HEK293 (cell line): ENCODE measurements at regions not wholly inside any gene's neighbourhood (a gene's known extent, or its start where the extent isn't known, plus 50 kb on each side); places are given as distances from the start of the nearest gene placed in this dataset.

Experiments
- CTCF ChIA-PET: fragments of 350-600 bp; formaldehyde crosslinking; extraction: SDS; loops from one replicate; lab custom pipeline; 2021; ENCODE audit warnings: antibody characterized with exemption; lab: Yijun Ruan, JAX
- POLR2A ChIA-PET: fragments of 300-600 bp; formaldehyde crosslinking; extraction: SDS; loops from one replicate; lab custom pipeline; 2020; ENCODE audit warnings: antibody characterized with exemption, inconsistent platforms; lab: Yijun Ruan, JAX
- H3K27ac ChIP-seq: fragments of 200-500 bp; sonication (Bioruptor generic); 2 replicates; pipeline ENCODE4 v1.5.1; 2014; ENCODE audit warnings: low read depth, low read length, control low read depth, inconsistent platforms; ENCODE audit errors: extremely low read depth
- H3K36me3 ChIP-seq, 2 experiments: fragments of 200-500 bp in 1 of 2; sonication (Bioruptor generic) in 1 of 2; 1 replicate in 1 of 2; 2 replicates in 1 of 2; pipeline ENCODE4 v1.5.1; 2014 to 2017; ENCODE audit warnings: inconsistent platforms in 2 of 2, low read length in 2 of 2; ENCODE audit not compliant: control insufficient read depth in 2 of 2, insufficient read depth in 1 of 2
- H3K4me1 ChIP-seq: fragments of 200-500 bp; sonication (Bioruptor generic); 2 replicates; pipeline ENCODE4 v1.5.1; 2014; ENCODE audit warnings: mild to moderate bottlenecking, low read length, inconsistent platforms; ENCODE audit not compliant: control insufficient read depth, insufficient read depth
- H3K4me3 ChIP-seq: 2 replicates; pipeline ENCODE4 v1.5.1; 2011; ENCODE audit warnings: low read depth, mild to moderate bottlenecking, control low read depth, low read length, moderate library complexity
- H3K9me3 ChIP-seq: fragments of 200-500 bp; sonication (Bioruptor generic); 2 replicates; pipeline ENCODE4 v1.5.1; 2014; ENCODE audit warnings: low read depth, low read length, inconsistent platforms; ENCODE audit not compliant: control insufficient read depth, insufficient read depth
- KLF10 ChIP-seq: fragments of 450-650 bp; IDR thresholded peaks from 2 replicates; pipeline ENCODE4 v1.5.1; 2018; ENCODE audit warnings: missing biosample characterization, mild to moderate bottlenecking, missing genetic modification characterization
- KLF8 ChIP-seq: fragments of 450-650 bp; formaldehyde crosslinking; IDR thresholded peaks from 2 replicates; pipeline ENCODE4 v1.5.1; 2016; ENCODE audit warnings: missing biosample characterization, missing genetic modification characterization
- OVOL3 ChIP-seq: fragments of 450-650 bp; formaldehyde crosslinking; IDR thresholded peaks from 2 replicates; pipeline ENCODE4 v1.5.1; 2016; ENCODE audit warnings: missing biosample characterization, missing genetic modification characterization
- PRDM10 ChIP-seq: fragments of 450-650 bp; formaldehyde crosslinking; IDR thresholded peaks from 2 replicates; pipeline ENCODE4 v1.5.1; 2016; ENCODE audit warnings: missing biosample characterization, missing genetic modification characterization
- SALL2 ChIP-seq: fragments of 450-650 bp; formaldehyde crosslinking; IDR thresholded peaks from 2 replicates; pipeline ENCODE4 v1.5.0; 2017; ENCODE audit warnings: missing biosample characterization, mild to moderate bottlenecking, missing genetic modification characterization, borderline replicate concordance
- SCRT2 ChIP-seq: fragments of 450-650 bp; formaldehyde crosslinking; IDR thresholded peaks from 2 replicates; pipeline ENCODE4 v1.5.1; 2016; ENCODE audit warnings: missing biosample characterization, missing genetic modification characterization
- ZBTB1 ChIP-seq: fragments of 450-650 bp; formaldehyde crosslinking; IDR thresholded peaks from 2 replicates; pipeline ENCODE4 v1.5.1; 2016; ENCODE audit warnings: missing biosample characterization, missing genetic modification characterization
- ZBTB44 ChIP-seq: fragments of 450-650 bp; IDR thresholded peaks from 2 replicates; pipeline ENCODE4 v1.5.1; 2018; ENCODE audit warnings: missing biosample characterization, mild to moderate bottlenecking, missing genetic modification characterization
- ZFP41 ChIP-seq: fragments of 450-650 bp; formaldehyde crosslinking; IDR thresholded peaks from 2 replicates; pipeline ENCODE4 v1.5.1; 2016; ENCODE audit warnings: missing biosample characterization, missing genetic modification characterization, borderline replicate concordance
- ZNF10 ChIP-seq: fragments of 450-650 bp; formaldehyde crosslinking; IDR thresholded peaks from 2 replicates; pipeline ENCODE4 v1.5.1; 2017; ENCODE audit warnings: missing biosample characterization, missing genetic modification characterization
- ZNF132 ChIP-seq: fragments of 450-650 bp; formaldehyde crosslinking; IDR thresholded peaks from 2 replicates; pipeline ENCODE4 v1.5.1; 2017; ENCODE audit warnings: missing biosample characterization, missing genetic modification characterization, borderline replicate concordance
- ZNF133 ChIP-seq: fragments of 450-650 bp; formaldehyde crosslinking; IDR thresholded peaks from 2 replicates; pipeline ENCODE4 v1.5.1; 2016; ENCODE audit warnings: missing biosample characterization, missing genetic modification characterization
- ZNF426 ChIP-seq: fragments of 450-650 bp; formaldehyde crosslinking; IDR thresholded peaks from 2 replicates; pipeline ENCODE4 v1.5.1; 2017; ENCODE audit warnings: missing biosample characterization, missing genetic modification characterization, mild to moderate bottlenecking, inconsistent platforms, moderate library complexity
- ZNF449 ChIP-seq: fragments of 450-650 bp; formaldehyde crosslinking; IDR thresholded peaks from 2 replicates; pipeline ENCODE4 v1.5.1; 2017; ENCODE audit warnings: missing biosample characterization, mild to moderate bottlenecking, missing genetic modification characterization, moderate library complexity
- ZNF660 ChIP-seq: fragments of 450-650 bp; IDR thresholded peaks from 2 replicates; pipeline ENCODE4 v1.5.1; 2018; ENCODE audit warnings: missing biosample characterization, mild to moderate bottlenecking, missing genetic modification characterization
- ZNF76 ChIP-seq: fragments of 450-650 bp; formaldehyde crosslinking; IDR thresholded peaks from 2 replicates; pipeline ENCODE4; 2016; ENCODE audit warnings: low read depth, missing biosample characterization, missing genetic modification characterization, borderline replicate concordance
- ZNF792 ChIP-seq: fragments of 450-650 bp; formaldehyde crosslinking; IDR thresholded peaks from 2 replicates; pipeline ENCODE4 v1.5.1; 2016; ENCODE audit warnings: missing biosample characterization, missing genetic modification characterization

DNA sequence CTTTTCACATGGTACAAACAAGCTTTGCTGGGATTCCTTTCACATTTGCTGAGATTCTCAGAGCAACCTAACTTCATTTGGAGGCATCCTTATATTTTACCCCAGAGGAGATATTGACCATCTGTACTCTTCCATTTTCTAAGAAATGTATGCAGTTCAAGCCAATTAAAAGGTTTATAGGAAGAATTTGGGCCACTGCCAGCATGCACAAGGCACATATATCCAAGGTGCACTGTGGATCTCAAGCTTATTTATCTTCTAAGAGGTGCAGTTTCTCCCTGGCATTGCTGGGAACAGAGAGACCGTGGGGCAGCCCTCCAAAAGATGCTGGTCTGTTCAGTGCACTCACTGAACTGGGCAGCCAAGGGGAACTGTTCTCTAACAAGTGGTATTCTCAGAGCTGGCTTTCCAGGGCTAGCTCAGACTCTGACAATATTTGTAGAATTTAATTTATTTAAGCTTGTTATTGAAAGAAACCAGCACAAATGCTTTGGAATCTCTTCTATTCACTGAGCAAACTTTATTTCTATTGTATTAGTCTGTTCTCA, 213.3 kb downstream of the TENT4A start (continued):
- TF ChIP-seq ZNF132 (no peak), ZNF426 (no peak), SALL2 (tag by site-specific recombination) (no peak), PRDM10 (tag by site-specific recombination) (no peak)

- no peak overlapping the region for H3K4me3 ChIP-seq
- no peaks in the 10 kb centered on the region for H3K4me1 ChIP-seq
- TF ChIP-seq ZNF10 (tag by site-specific recombination) (no peak), ZBTB44 (no peak), ZNF660 (tag by site-specific recombination) (no peak)
- H3K9me3 ChIP-seq, result no peaks in the 10 kb centered on the region
- H3K36me3 ChIP-seq, result no peaks in the 10 kb centered on the region
- H3K27ac ChIP-seq, result no peak overlapping the region
- POLR2A ChIA-PET, result no interaction called here
- CTCF ChIA-PET, result interaction anchor here (0.9 kb wide), 1 partner anchor 8 kb away, joined by 3 read pairs; no protein-coding TSS in a partner anchor
Observed at GRCh38 chr5:6936031-6936430, 222.8 kb downstream of the TENT4A start.

- H3K9me3 ChIP-seq, result no peaks in the 10 kb centered on the region
- no peak for TF ChIP-seq KLF8
- no peak for TF ChIP-seq ZFP41 (tag by site-specific recombination)
- TF ChIP-seq ZNF792, result no peak
- TF ChIP-seq ZNF133 (tag by site-specific recombination), result no peak
- POLR2A ChIA-PET, result no interaction called here
- no peaks in the 10 kb centered on the region for H3K36me3 ChIP-seq
- CTCF ChIA-PET, result interaction anchor here (0.6 kb wide), 1 partner anchor 96 kb away, joined by 3 read pairs; no protein-coding TSS in a partner anchor
- H3K4me1 ChIP-seq, result no peaks in the 10 kb centered on the region
- no peak overlapping the region for H3K27ac ChIP-seq
- H3K4me3 ChIP-seq, result no peak overlapping the region
Observed at GRCh38 chr5:6937677-6938076, 224.4 kb downstream of the TENT4A start.

GRCh38 chr5:6941631-6942030, 228.4 kb downstream of the TENT4A start:
- H3K4me3 ChIP-seq, result no peak overlapping the region
- ChIA-PET POLR2A (no interaction called here), CTCF (no interaction called here)
- TF ChIP-seq KLF10 (tag by site-specific recombination) (no peak), SCRT2 (no peak), ZNF449 (tag by site-specific recombination) (no peak), ZNF76 (tag by site-specific recombination) (no peak), KLF8 (no peak), ZBTB1 (tag by site-specific recombination) (no peak), OVOL3 (no peak)
- TF ChIP-seq, all 188 proteins: peak for 0
- Histone ChIP-seq H3K36me3 (no peaks in the 10 kb centered on the region), H3K9me3 (no peaks in the 10 kb centered on the region), H3K4me1 (no peaks in the 10 kb centered on the region), H3K27ac (no peak overlapping the region)
